ENCODE measurements at regions not wholly inside any gene's neighbourhood (a gene's known extent, or its start where the extent isn't known, plus 50 kb on each side); places are given as distances from the start of the nearest gene placed in this dataset.

GRCh38 chr4:138851391-138852335 is 163.9 kb upstream of the NOCT start:
- no peak overlapping the region for H3K27ac ChIP-seq (ENCODE audit: low read depth in 1 of 2, low read length in 1 of 2)
- H3K9me3 ChIP-seq (ENCODE audit: control insufficient read depth in 4 of 4, insufficient read depth in 3 of 4, low read length in 3 of 4), result no peaks in the 10 kb centered on the region
- no peak overlapping the region for H3K4me3 ChIP-seq
- DNase-seq (no peak), ATAC-seq (ENCODE audit: insufficient read depth, low FRiP score) (no peak)
- peaks cover 0 to 3% (median 0%) of the 10 kb centered on the region in 3 donors for H3K27me3 ChIP-seq (ENCODE audit: control insufficient read depth in 3 of 3, insufficient read depth in 3 of 3, low read length in 2 of 3)
- 30% methylated on average over 17 of the region's 17 CpGs for WGBS, 2 donors
- no peaks in the 10 kb centered on the region for H3K36me3 ChIP-seq (ENCODE audit: control insufficient read depth in 4 of 4, insufficient read depth in 4 of 4, low read length in 4 of 4)
- H3K4me1 ChIP-seq (ENCODE audit: control insufficient read depth in 5 of 5, insufficient read depth in 5 of 5, low read length in 5 of 5), result peaks cover 0 to 4% (median 0%) of the 10 kb centered on the region in 5 donors
- no peak overlapping the region for H3K9ac ChIP-seq (ENCODE audit: insufficient read depth in 1 of 2, low read length in 2 of 2)
- TF ChIP-seq CTCF (IDR thresholded peaks at IDR 0.05; ENCODE audit: control extremely low read depth, extremely low read depth), result no peak

DNA sequence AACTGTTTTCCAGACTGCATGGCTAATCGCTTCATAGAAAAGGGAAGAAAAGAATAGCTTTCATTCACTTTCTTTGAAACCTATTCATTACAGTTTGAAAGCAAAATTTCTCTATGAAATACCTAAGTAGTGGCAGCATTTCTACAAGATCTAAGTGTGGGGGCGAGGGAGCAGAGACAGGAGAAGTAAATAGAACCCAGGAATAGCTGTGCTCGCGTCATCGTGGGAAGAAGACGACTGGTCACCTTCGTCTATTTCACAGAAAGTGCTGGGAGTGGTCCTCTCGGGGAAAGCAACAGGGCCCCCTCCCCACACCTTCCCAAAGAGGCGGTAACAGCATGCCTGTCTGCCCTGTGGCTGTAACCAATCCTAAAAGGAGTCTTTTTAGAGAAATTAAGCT is 169.9 kb upstream of the NOCT start:
- Histone ChIP-seq H3K27me3 (ENCODE audit: control insufficient read depth in 3 of 3, insufficient read depth in 3 of 3, low read length in 2 of 3) (peaks cover 0 to 3% (median 0%) of the 10 kb centered on the region in 3 donors), H3K36me3 (ENCODE audit: control insufficient read depth in 4 of 4, insufficient read depth in 4 of 4, low read length in 4 of 4) (no peaks in the 10 kb centered on the region), H3K9me3 (ENCODE audit: control insufficient read depth in 4 of 4, insufficient read depth in 3 of 4, low read length in 3 of 4) (no peaks in the 10 kb centered on the region), H3K9ac (ENCODE audit: insufficient read depth in 1 of 2, low read length in 2 of 2) (no peak overlapping the region), H3K4me3 (no peak overlapping the region), H3K27ac (ENCODE audit: low read depth in 1 of 2, low read length in 1 of 2) (no peak overlapping the region), H3K4me1 (ENCODE audit: control insufficient read depth in 5 of 5, insufficient read depth in 5 of 5, low read length in 5 of 5) (no peaks in the 10 kb centered on the region)
- DNase-seq (no peak), ATAC-seq (ENCODE audit: insufficient read depth, low FRiP score) (no peak)
- no peak for TF ChIP-seq CTCF (IDR thresholded peaks at IDR 0.05; ENCODE audit: control extremely low read depth, extremely low read depth)
- WGBS, 2 donors, result 60 to 79% methylated on average over 9 of the region's 9 CpGs

- Histone ChIP-seq H3K9me3 (ENCODE audit: control insufficient read depth in 4 of 4, insufficient read depth in 3 of 4, low read length in 3 of 4) (no peaks in the 10 kb centered on the region), H3K36me3 (ENCODE audit: control insufficient read depth in 4 of 4, insufficient read depth in 4 of 4, low read length in 4 of 4) (no peaks in the 10 kb centered on the region), H3K9ac (ENCODE audit: insufficient read depth in 1 of 2, low read length in 2 of 2) (no peak overlapping the region), H3K4me3 (no peak overlapping the region), H3K27ac (ENCODE audit: low read depth in 1 of 2, low read length in 1 of 2) (no peak overlapping the region), H3K4me1 (ENCODE audit: control insufficient read depth in 5 of 5, insufficient read depth in 5 of 5, low read length in 5 of 5) (no peaks in the 10 kb centered on the region), H3K27me3 (ENCODE audit: control insufficient read depth in 3 of 3, insufficient read depth in 3 of 3, low read length in 2 of 3) (peaks cover 0 to 3% (median 0%) of the 10 kb centered on the region in 3 donors)
- ATAC-seq (ENCODE audit: insufficient read depth, low FRiP score) (no peak), DNase-seq (no peak)
- no peak for TF ChIP-seq CTCF (IDR thresholded peaks at IDR 0.05; ENCODE audit: control extremely low read depth, extremely low read depth)
- WGBS, 2 donors, result 76 to 84% methylated on average over 6 of the region's 6 CpGs
Measured at GRCh38 chr4:138845054-138845453, 170.5 kb upstream of the NOCT start.
